Right lobe of liver (tissue), 4 donors: ENCODE measurements at regions not wholly inside any gene's neighbourhood (a gene's known extent, or its start where the extent isn't known, plus 50 kb on each side); places are given as distances from the start of the nearest gene placed in this dataset.

ENCODE experiments used
- CTCF ChIP-seq, 4 donors: fragments of 200-600 bp in 3 of 4; fragments of 450-650 bp in 1 of 4; IDR thresholded peaks; one replicate each; pipeline versions ENCODE4 v1.5.1 to v1.8.0; 2016 to 2022; ENCODE audit warnings: antibody characterized with exemption in 4 of 4, mild to moderate bottlenecking in 2 of 4
- POLR2A ChIP-seq: fragments of 450-650 bp; IDR thresholded peaks from one replicate; pipeline ENCODE4 v1.6.1; 2017; ENCODE audit warnings: antibody characterized with exemption, mild to moderate bottlenecking
- donor health status: DM: no; HTN: no; CAD: no.
- donor health status: DM: no; HTN: no; CAD: no.
- donor health status: DM: no; HTN: yes; CAD: no.

- no peak for TF ChIP-seq POLR2A
- TF ChIP-seq CTCF (IDR thresholded peaks at IDR 0.05): no peak
Observed at GRCh38 chr10:131755200-131755599, 145.6 kb upstream of the PPP2R2D start.
